ENCODE measurements at regions not wholly inside any gene's neighbourhood (a gene's known extent, or its start where the extent isn't known, plus 50 kb on each side); places are given as distances from the start of the nearest gene placed in this dataset.

- ChIA-PET POLR2A (no interaction called here), CTCF (interaction anchor here (1.3 kb wide), 1 partner anchor 21 kb away, joined by 3 read pairs; no protein-coding TSS in a partner anchor)
- TF ChIP-seq CTCF (IDR thresholded peaks at IDR 0.05; ENCODE audit: control extremely low read depth, extremely low read depth, low read depth, missing control alignments): no peak
- no peak for DNase-seq (ENCODE audit: extremely low spot score)
These were observed 86.9 kb downstream of the ADAMTS1 start for GRCh38 chr21:26758083-26758880.

- no peak for DNase-seq (ENCODE audit: extremely low spot score)
- no peak for TF ChIP-seq CTCF (IDR thresholded peaks at IDR 0.05; ENCODE audit: control extremely low read depth, extremely low read depth, low read depth, missing control alignments)
- ChIA-PET POLR2A (no interaction called here), CTCF (interaction anchor here (1.3 kb wide), 1 partner anchor 19 kb away, joined by 3 read pairs; no protein-coding TSS in a partner anchor)
These were observed 88.6 kb downstream of the ADAMTS1 start for GRCh38 chr21:26756491-26757159.

- POLR2A ChIA-PET: interaction anchor here (0.6 kb wide), 1 partner anchor 15 kb away, joined by 3 read pairs; no protein-coding TSS in a partner anchor
- TF ChIP-seq CTCF (IDR thresholded peaks at IDR 0.05; ENCODE audit: control extremely low read depth, extremely low read depth, low read depth, missing control alignments): no peak
- DNase-seq (ENCODE audit: extremely low spot score): no peak
- CTCF ChIA-PET: interaction anchor here (1.5 kb wide), 1 partner anchor 1990 kb away, joined by 4 read pairs; no protein-coding TSS in a partner anchor
These were observed 90.4 kb downstream of the ADAMTS1 start for GRCh38 chr21:26754853-26755252.

GRCh38 chr21:26753822-26754221 is 91.4 kb downstream of the ADAMTS1 start:
- TF ChIP-seq CTCF (IDR thresholded peaks at IDR 0.05; ENCODE audit: control extremely low read depth, extremely low read depth, low read depth, missing control alignments): no peak
- no peak for DNase-seq (ENCODE audit: extremely low spot score)
- ChIA-PET CTCF (no interaction called here), POLR2A (no interaction called here)

- CTCF ChIA-PET: no interaction called here
- no peak for TF ChIP-seq CTCF (IDR thresholded peaks at IDR 0.05; ENCODE audit: control extremely low read depth, extremely low read depth, low read depth, missing control alignments)
- DNase-seq (ENCODE audit: extremely low spot score): no peak
- POLR2A ChIA-PET: no interaction called here
These were observed 92.4 kb downstream of the ADAMTS1 start for GRCh38 chr21:26752849-26753248.

DNA sequence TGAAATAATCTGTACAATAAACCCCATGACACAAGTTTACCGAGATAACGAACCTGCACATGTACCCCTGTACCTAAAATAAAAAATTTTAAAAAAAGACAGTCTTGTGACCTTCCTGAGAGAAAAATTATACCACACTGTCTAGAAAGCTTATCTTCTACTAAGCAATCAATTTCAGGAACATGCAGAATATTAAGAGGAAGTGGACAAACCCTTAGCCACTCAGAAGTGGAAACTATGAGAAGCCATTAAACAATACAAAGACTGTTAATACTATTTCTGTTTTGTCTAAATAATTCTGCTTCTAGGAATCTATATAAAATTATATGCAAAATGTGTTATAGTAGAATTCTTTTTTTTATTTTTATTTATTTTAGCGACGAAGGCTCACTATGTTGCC is 93.9 kb downstream of the ADAMTS1 start:
- no peak for DNase-seq (ENCODE audit: extremely low spot score)
- POLR2A ChIA-PET: no interaction called here
- CTCF ChIA-PET: no interaction called here
- TF ChIP-seq CTCF (IDR thresholded peaks at IDR 0.05; ENCODE audit: control extremely low read depth, extremely low read depth, low read depth, missing control alignments): no peak
